ENCODE measurements at regions not wholly inside any gene's neighbourhood (a gene's known extent, or its start where the extent isn't known, plus 50 kb on each side); places are given as distances from the start of the nearest gene placed in this dataset.

DNA sequence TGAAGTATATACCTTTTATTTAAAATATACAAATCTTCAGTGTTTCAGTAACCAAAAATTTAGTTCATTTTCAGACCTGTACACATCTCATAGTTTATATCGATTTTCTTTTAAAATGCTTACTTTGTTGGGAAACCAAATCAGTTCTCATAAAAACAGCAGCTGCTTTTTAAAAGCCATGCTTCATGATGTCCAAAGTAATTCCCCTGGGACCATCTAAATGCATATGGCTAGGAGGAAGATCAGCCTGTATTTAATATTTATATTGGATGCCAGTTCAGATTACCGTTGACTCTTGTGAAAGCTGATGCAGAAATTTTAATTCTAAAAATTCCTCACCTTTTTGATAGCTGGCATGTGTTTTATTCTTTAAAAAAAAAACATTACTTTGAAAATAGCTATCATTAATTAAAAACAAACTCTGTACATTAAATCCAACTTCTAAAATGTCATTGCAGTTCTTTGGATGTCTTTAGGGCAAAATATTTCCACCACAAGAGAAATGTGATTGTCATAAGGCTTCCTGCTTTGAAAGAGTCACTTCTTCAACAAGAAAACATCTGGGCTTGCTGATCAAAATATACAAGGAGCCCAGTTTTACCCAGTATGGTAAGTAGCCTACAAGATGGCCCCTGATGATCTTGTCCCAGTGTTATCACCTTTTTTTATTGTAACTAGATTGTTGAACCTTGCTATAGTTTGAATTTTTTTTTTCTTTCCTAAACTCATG, 1242.9 kb upstream of the CDH6 start:
- DNase-seq (ENCODE audit: low spot score): no peak

DNA sequence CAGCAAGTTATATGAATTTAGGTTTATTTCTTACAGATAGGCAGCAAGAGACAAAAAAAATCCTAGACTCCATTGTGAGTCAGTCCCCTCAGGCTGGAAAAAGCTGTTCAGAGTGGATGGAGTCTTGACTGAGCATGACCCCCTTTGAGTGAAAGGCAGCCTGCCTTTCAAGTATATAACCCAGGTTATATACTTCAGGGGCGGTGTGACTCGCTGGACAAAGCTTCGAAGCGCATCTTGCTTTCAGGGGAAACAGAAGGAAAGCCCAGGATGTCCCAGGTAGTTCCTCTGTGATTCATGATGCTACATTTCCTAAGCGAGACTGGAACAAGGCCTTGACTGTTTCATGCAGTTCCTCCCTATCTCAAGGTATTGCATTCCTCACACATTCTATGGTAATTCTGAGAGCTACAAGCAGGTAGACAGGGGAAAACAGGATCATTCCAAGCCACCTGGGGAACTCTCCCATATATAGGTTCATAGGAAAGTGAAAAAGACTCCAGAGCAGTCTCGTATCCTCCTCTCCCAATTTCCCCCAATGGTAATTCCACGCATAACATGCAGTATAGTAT, 1244.1 kb upstream of the CDH6 start:
- no peak for DNase-seq (ENCODE audit: low spot score)

DNA sequence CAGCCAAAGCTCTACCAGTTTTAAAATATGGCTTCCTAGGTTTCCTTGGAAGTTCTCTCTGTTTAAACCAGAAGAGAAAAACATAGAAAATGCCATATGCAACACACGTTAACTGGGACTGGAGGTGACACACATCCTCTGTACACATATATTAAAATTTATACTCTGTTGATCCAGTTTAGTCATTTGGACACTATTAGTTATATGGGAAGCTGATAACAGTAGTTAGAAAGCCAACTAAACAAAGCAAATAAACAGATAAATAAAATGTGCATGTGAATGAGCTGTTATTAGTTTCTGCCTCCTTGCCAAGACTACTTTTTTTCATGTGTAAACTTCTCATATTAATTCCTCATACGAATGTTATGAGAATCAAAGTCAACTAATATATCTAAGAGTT, 1249.2 kb upstream of the CDH6 start:
- DNase-seq (ENCODE audit: low spot score): no peak

DNA sequence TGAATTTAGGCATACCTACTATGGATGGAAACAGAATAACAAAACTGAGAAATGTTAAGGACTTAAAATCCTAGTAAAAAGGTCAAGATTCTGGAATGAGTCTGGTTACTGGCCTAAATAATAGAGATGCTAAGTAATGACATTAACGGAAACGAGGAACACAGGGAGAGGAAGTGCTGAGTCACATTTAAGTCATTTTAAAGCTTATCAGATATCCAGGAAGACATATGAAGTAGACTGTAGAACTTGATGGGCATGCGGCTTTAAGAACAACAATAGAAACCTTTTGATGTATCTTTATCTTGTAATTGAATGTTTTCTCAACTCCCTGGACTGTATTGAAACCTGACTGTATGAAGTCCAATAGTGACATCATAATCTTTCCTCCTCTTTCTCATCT, 1251.4 kb upstream of the CDH6 start:
- DNase-seq (ENCODE audit: low spot score): no peak

DNA sequence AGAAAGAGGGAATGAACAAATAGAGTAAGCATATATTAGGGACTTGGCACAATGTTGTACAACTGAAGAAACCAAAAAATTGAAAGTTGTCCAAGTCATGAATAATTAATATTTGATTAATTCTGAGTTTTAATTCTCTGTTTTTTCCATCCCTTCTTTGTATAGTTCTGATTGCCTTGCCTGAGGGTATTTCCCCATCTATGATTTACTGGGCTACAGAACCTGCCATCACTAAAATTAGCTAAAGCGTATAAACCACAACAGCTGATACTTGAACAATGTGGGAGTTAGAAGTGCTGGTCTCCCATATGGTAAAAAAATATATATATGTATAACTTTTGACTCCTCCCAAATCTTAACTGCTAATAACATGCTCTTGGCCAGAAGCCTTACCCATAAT, 1253.5 kb upstream of the CDH6 start:
- DNase-seq (ENCODE audit: low spot score): no peak

DNA sequence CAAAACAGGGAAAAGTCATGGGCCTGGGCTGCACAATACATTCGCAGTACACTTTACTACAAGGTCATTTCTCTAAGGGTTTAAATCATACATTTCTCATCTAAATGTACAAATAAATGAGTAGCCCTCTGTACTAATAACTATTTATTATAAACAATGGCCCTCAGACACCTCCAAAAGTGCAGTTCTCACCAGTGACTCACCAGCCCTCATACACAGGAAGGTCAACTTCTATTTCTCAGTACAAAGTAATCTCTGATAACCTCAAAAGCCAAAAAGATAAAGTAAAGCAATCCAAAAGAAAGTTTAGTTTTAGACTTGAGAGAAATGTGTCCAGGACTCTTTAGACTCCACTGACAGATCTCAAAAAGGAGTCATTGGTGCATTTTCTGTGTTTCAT, 1258.1 kb upstream of the CDH6 start:
- no peak for DNase-seq (ENCODE audit: low spot score)

DNA sequence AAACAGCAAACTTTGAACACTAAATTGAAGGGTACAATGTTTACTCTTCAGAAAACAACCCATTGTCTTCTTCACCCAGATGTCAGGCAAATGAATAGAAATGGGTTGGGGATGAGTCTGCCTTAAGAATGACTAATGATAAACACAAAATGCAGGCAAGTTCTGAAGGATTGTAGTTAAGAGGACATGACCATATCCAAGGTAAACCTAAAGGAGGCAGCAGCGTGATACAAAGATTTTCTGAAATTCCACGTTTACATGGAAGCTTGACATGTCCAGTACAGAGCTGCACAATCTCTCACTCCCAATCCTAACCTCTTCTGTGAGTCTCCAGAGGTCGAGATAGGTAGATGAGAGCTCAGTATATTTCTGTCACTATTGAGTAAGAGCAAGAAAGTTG, 1263.2 kb upstream of the CDH6 start:
- DNase-seq (ENCODE audit: low spot score): no peak

DNA sequence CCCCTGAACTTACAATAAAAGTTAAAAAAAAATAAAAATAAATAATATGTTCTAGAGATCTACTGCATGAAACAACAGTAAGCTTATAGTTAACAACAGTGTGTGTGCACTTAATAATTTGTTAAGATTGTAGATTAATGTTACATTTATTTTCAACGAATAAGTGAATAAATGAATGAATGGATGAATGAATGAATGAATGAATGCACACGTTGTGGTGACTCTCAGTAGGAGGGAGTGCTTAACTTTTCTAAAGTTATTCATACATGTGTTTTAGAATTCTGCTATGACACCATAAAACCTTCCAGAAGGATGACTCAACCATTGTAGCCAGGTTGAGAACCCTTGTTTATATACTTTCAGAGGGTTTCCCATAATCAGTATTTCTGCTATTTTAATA, 1269.4 kb upstream of the CDH6 start:
- DNase-seq (ENCODE audit: low spot score): no peak

DNA sequence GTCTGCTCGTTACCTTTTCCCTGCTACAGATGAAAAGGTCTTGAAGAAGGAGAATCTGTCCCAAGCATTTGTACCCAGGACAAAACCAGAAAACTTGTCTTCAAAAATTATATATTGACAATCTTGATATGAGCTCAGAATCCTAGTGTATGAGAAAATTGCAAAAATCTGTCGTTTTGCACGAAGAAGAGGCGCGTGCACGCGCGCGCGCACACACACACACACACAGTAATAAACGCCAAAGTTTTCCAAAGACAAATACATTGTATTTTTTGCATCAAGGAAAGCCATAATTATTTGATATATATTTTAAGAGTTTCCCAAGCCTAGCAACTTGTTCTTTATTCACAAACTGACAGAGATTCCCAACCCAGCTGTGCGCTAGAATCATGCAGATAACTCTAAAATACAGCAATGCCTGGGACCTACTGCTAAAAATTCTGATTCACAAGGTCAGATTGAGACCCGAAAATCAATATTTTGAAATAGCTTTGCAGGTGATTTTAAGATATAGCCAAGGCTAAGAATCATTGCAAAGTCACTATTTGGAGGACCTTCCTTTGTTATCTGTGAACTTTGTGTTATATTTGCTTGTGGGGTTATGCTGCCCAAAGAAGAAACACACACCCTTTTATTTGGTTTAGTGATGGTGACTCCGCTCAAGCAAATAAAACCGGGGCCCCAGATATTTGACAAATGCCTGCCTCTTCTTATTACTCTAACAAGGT, 1287.7 kb upstream of the CDH6 start:
- DNase-seq (ENCODE audit: low spot score): no peak

DNA sequence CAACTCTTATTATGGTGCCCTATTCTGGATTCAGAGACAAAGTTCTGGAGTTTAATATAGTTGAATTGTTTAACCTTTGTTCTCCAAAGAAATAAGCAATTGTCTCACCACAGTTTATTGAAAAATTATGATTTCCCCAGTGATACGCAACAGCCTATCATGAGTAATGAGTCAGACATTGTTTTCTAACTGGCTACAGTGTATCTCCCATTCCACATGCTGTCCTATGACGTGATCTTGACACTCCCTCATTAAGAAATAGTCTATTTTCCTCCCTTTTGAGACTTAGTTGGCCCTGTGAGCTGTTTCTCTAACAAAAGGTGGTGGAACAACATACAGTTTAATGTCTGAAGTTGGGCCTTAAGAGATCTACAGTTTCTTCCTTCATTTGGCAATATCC, 1290.6 kb upstream of the CDH6 start:
- DNase-seq (ENCODE audit: low spot score): no peak

DNA sequence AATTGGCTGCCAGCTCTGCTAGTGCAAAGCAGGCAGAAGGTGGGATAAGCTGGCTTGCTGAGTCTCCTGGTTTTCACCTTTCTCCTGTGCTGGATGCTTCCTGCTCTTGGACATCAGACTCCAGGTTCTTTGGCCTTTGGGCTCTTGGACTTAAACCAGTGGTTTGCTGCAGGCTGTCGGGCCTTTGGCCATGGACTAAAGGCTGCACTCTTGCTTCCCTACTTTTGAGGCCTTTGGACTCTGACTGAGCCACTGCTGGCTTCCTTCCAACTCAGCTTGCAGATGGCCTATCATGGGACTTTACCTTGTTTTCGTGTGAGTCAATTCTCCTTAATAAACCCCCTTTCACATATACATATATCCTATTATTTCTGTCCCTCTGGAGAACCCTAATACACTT, 1293.9 kb upstream of the CDH6 start:
- DNase-seq (ENCODE audit: low spot score): no peak

DNA sequence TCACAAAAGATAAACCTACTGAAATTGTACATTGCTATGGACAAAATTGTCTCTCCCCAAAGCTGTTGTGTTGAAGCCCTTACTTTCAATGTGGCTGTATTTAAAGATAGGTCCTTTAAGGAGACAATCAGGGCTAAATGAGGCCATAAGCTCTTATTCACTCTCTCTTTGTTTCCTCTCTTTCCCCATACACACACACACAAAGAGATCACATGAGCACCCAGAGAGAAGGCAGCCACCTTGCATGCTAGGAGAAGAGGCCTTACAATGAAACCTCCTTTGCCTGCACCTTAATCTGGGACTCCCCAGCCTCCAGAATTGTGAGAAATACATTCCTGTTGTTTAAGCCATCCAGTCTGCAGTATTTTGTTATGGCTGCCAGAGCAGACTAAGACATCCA, 1295.6 kb upstream of the CDH6 start:
- no peak for DNase-seq (ENCODE audit: low spot score)

DNA sequence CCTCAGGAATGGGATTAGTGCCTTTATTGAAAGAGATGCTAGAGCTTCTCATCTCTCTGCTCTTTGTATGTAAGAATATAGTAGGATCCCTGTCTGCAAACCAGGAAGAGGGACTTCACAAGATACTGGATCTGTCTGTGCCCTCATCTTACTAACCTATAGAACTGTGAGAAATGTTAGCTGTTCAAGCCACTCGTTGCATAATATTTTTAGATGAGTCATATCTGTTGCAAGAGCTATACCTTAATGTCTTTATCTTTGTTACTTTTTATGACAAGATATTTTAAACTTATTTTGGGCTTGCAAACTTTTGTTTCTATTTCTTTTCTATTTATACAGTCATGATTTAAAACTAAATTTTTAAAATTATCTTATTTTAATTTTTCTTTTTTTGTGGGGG, 1296.8 kb upstream of the CDH6 start:
- DNase-seq (ENCODE audit: low spot score): no peak

DNA sequence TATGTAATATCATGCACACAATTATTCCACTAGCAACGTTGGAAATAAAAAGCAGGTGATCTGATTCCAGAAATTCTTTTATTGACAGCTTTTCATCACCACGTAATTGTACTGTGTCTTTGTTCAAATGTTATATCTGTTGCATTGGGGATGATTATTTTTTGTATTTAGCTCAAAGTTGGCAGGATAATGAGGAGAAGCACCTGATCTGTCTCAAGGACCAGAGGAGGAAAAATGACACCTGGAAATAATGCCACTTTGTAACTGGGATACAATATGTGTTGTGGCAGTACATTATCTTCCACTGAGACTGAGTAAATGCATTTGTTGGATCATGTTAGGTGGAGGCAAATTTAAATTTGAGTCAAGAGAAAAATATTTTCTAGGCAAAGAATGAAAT, 1298.8 kb upstream of the CDH6 start:
- no peak for DNase-seq (ENCODE audit: low spot score)

DNA sequence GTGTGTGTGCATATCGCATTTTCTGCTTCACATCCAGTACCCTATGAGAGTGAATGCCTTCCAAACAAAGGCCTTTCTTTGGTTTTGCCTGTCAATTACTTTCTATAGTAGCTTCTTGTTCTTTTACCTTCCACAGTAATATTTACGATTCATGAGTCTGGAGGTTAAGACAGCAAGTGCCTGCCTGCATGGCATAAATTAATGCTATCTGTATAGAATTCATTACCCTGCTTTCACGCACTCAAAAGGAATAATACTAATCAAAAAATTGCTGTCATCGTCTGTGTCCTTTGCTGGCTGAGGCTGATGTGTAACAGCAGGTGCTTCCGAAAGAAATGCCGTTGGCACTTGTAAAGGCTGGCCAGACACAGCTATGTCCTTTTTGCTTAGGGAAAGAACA, 1304.4 kb upstream of the CDH6 start:
- no peak for DNase-seq (ENCODE audit: low spot score)

DNA sequence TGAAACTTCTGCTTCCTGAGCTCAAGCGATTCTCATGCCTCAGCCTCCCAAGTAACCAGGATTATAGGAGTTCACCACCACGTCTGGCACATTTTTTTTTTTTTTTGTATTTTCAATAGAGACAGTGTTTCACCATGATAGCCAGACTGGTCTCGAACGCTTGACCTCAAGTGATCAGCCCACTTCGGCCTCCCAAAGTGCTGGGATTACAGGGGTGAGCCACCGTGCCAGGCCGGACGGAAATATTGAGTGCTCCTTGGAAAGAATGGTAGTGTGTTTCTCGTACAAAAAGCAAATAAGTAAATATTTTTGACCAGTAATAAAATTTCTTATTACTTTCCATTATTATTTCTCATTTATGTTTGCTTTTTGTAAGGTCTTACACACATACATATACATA, 1307.9 kb upstream of the CDH6 start:
- DNase-seq (ENCODE audit: low spot score): no peak

DNA sequence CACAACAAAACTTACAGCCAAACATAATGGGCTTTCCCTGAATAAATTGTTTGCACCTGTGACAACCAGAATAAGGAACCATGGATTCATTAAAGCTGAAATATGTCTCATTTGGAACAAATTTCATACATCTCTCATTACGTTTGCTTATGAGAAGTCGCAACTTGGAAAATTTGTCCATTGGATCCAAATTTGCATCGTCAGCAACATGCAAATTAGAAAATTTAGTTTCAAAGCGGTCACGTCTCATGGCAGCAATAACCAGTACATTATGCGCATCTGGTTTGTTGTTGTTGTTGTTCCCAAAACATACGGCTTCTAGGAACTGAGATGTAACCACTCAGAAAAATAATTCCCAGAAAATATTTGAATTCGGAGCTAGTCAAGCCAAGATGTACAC, 1311.5 kb upstream of the CDH6 start:
- DNase-seq (ENCODE audit: low spot score): no peak

DNA sequence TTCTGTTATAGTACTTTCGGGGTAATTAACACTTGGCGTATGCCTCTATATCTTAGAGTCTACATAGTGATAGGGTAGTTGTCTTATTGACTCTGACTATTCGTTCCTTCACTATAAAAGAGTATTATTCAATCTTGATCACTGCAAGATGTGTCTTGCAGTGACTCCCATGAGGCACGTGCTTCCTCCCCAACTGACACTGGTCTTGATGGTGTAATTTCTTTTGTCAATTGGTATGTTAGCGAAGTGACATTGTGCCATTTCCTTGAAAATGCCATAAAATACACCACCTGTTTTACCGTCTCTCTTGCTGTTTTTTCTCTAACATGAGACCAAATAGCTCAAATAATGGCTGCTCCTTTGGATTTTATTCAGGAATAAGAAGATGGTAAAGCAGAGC, 1314.1 kb upstream of the CDH6 start:
- no peak for DNase-seq (ENCODE audit: low spot score)

DNA sequence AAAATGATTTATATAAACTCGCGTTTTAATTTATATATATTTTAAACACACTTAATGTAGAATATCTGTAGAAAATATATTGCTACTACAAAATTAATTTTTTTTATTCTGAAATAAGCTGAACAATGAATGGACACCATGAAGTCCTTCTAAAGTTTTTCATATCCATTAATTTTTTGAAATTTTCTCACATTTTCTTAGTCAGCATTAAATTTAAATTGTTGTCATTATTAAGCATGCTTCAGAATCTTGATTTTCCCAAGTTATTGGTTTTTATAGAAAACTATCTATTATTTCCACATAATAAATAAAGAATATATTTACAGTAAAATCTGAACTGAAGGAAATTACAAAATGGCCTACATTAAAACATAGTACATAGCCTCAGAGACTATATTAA, 1314.9 kb upstream of the CDH6 start:
- DNase-seq (ENCODE audit: low spot score): no peak

DNA sequence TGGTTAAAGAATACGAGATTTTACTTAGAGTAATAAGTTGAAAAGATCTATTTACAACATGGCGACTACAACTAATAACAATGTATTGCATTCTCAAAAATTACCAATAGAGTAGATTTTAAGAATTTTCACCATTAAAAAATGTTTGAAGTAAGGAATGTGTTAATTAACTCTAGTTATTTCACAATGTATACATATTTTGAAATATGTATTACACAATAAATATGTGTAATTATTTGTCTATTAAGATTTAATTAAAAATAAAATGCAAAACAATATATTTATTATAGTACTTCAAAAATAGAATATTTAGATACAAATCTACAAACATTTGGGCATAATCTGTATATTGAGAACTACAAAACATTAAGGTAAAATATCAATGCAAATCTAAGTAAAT, 1326.3 kb upstream of the CDH6 start:
- DNase-seq (ENCODE audit: low spot score): no peak

DNA sequence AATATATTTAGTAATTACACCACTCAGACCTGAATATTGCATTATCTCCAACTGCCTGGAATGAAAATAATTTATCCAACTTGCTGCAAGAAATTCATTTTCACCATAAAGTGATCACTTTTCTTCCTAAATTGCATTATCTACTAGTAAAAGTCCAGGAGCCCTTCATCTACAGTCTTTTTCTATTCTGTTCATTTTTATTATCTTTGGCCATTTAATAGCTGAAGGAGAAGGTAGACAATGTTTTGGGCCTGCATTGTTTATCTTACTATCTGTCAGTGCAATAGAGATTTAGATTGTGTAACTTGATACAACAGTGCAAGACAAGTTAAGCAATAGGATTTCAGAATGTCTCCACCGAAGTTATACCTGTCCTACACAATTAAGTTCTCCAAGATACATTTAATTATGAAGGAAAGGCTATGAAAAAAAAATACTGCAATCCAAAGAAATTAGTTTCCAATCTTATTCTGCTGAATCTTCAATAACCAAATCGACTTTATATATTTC, 1339.7 kb upstream of the CDH6 start:
- no peak for DNase-seq (ENCODE audit: low spot score)

DNA sequence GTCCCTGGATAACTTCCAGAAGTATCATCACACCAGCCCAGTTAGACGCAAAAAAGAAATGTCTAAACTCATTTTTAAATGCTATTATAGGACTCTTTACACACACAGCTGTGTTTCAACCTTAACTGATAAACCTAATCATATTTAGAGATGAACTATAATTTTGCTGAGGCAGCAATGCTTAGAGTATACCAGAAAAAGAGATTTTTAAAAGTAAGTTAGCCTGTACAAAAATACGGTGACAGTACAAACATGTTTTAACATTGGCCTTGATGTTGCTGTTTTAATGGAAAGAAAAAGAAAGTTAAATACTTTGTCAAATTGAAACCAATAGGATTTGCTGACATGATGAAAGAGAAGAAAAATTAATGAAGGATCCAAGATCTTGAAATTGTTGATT, 1341.2 kb upstream of the CDH6 start:
- DNase-seq (ENCODE audit: low spot score): no peak

DNA sequence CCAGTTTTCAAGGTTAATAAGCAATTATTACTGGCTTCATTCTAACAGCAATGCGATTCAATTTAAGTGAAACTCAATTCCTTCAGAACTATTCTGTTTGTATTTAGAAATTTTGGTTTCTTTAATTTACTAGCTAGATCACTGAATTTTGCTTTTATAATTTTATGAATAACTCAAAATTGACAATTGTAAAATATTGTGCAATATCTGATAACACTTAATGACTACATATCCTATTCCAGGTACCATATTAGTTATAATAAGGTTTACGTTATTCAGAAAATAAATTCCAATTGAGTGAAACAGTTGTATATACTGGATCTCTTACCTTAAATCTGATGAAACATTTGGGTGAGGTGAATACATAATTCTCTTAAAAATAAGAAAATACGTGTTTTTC, 1348.3 kb upstream of the CDH6 start:
- DNase-seq (ENCODE audit: low spot score): no peak

DNA sequence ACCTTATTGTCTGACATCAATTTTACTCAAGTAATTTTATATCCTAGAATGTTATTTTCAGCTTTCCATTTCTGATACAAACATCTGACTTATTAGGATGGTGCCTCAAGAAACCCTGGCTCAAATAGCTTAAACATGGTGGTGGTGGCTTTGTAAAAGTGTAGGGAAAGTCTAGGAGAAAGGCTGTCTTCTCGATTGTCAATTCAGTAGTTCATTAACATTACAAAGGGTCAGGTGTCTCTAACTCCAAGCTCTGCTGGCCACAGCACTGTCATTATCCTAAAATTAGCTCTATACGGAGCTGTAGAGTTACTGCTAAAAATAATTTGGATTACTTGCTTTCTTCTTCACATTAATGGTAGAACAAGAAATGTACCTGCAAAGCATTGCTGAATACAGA, 1360.1 kb upstream of the CDH6 start:
- no peak for DNase-seq (ENCODE audit: low spot score)
